Hematopoietic multipotent progenitor cell treated with erythropoietin and hydrocortisone succinate and interleukin-3 and kit ligand, for 15 days (in vitro differentiated cells): ENCODE measurements at regions not wholly inside any gene's neighbourhood (a gene's known extent, or its start where the extent isn't known, plus 50 kb on each side); places are given as distances from the start of the nearest gene placed in this dataset.
"Not testable (repeated sequence)": the region's sequence is repeated elsewhere in the genome, so short reads cannot be mapped to it uniquely, and the experiment has no call there.

Source experiments
- DNase-seq: peaks from one replicate; pipeline ENCODE4 v3.0.0-alpha.2; 2015; ENCODE audit warnings: low spot score

DNA sequence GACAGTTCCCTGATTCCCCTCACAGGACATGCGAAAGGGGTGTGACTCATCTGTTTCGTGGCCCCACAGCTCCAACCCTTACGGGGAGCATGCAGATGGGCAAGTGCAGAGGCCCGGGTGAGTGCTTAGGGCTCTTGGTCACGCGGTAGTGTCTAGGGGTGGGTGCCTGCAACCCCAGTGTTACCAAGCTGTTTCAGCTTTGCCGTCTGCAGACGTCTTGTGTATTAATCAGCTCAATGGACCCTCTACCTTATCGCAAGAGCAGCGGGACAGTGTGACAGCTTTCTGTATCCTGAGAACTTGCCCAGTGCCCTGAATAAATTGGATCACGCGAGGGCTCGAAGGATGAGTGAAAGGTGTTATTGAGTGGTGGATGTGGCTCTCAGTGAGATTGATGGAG is 816.4 kb upstream of the ANO3 start:
- no peak for DNase-seq

DNA sequence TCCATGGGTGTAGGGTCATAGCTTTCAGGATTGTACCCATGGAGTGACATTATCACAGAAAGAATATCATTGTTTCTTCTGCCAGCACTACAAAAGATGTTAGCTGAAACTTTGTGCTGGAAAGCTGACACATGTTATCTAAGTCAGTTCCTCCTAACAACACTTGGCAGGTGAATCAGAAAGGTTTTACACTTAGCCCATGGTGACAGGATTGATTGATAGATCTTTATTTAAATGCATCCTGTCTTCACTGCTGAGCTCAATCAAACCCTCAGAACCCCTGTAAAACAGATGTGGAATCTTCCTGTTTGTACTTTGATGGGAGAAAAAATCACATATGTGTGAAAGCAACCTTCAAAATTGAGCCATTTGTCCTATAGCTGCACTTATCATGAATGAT is 811.5 kb upstream of the ANO3 start:
- no peak for DNase-seq

- DNase-seq, result no peak
Observed at GRCh38 chr11:25527841-25528240, 804.1 kb upstream of the ANO3 start.

DNA sequence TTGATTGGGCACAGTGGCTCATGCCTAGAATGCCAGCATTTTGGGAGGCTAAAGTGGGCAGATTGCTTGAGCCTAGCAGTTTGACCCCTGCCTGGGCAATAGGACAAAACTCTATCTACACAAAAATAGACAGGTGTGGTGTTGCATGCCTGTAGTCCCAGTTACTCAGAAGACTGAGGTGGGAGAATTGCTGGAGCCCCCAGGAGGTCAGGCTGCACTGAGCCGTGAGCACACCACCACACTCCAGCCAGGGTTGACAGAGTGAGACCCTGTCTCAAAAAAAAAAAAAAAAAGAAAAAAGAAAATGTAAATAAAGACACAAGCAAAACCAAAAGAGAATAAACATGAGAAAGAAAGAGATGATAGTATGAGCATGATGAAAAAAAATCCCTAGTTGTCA is 802.4 kb upstream of the ANO3 start:
- DNase-seq, result no peak

DNA sequence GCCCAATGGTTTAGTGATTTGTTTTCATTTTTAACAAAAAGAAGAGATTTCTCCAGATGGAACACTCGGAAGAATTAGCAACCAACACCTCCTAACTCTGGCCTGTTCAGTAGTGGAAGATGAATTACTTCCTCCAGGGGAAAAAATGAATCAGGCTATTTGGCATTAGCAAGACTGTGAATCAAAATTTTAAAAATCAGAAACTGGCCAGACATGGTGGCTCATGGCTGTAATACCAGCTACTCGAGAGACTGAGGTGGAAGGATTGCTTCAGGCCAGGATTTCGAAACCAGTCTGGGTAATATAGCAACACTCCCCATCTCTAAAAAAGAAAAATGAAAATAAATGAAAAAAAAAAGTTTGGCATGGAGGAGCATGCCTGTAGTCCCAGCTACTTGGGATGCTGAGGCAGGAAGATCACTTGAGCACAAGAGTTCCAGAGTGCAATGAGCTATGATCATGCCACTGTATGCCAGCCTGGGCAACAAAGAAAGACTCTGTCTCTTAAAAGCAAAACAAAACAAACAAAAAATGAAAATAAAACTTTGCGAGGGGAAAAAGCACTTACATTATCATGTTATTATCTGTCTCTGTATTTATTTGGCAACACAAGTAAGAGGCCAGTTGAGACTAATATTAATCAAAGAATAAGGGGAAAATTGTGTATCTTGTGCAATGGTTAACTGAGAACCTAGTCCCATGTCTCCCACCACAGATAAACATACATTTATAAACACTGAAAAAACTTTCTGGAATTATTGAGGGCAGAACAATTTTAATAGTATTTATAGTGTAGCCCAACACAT is 796.3 kb upstream of the ANO3 start:
- no peak for DNase-seq

DNA sequence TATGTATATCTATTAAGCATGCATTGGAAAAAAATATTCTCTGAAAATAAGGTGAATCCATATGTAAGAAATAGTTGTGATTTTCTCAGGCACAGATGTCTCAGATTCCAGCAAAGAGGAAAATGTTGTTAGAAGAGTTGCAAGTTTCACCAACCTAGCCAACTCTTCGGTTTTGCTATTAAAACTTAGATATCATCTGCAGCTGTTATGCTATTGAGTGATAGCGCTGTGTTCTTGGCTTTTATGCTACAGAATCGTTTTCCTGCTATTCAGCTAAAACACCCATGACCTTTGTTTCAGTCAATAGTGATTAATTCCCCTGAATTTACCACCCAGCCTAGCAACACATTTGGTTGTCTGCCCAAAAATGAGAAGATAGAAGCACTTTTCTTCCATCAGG is 795.6 kb upstream of the ANO3 start:
- DNase-seq, result no peak

DNA sequence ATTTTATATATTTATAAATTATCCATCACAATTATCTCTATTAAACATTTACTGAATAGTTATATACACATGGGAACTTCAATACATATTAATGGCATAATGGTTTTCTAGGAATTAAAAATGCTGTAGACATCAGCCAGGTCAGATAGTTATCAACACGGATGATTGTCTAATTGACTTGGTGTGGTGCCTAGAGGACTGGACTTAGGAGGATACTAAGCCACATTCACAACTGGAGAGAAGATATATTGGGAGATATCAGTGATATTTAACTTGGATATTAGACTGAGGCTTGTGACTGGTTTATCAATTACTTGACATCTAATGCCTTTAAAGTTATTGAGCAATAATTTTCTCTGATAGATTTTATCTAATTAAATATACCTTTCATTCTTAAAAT is 794.5 kb upstream of the ANO3 start:
- DNase-seq, result no peak

- DNase-seq, result no peak
Observed at GRCh38 chr11:25547292-25547691, 784.6 kb upstream of the ANO3 start.

DNA sequence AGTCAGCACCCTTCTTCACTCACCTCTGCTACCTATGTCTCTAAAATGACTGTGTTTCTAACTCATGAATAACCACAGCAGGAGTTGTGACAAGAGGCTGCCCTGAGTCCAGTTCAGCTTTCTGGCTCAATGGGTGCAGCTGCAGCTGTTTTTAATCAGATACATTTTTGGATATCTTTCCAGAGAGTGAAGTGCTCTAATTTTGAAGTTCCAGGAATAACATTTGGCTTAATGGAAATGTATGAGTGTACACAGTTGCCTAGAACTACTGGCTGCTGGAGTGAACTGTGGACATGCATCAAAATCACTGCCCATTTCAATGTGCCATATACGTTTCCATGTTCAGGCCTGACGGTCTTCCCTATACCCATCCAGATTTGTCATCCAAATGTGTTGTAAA is 769.5 kb upstream of the ANO3 start:
- no peak for DNase-seq

DNA sequence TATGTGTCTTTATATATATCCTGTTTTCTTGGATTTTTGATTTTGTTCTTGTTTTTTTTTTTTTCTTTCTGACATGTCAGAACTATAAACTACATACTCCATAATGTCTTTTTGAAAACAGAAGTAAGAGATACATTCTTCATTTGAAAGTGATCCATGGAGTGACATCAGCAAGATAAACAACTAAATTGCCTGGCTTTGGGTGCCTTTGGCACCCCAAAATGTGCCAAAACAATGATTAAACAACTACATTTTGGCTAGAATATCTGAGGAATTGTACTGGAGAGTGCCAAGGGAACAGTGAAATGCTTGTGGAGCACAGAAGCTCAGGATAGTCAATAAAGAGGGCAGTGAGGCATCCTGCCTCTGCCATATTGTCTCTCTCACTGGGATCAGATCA is 766.1 kb upstream of the ANO3 start:
- DNase-seq, result no peak

GRCh38 chr11:25566298-25567200 is 765.4 kb upstream of the ANO3 start:
- no peak for DNase-seq

GRCh38 chr11:25576320-25576719 is 755.6 kb upstream of the ANO3 start:
- DNase-seq, result no peak

DNA sequence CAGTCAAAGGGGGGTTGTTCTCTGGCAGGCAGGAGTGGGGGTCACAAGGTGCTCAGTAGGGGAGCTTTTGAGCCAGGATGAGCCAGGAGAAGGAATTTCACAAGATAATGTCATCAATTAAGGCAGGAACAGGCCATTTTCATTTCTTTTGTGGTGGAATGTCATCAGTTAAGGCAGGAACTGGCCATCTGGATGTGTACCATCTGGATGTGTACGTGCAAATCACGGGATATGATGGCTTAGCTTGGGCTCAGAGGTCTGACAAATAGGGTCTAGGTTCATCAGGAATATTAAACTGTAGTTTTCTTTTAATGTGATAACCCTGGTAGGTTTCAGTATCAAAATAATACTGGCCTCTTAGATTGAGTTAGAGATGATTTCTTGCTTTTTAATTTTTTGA is 752.4 kb upstream of the ANO3 start:
- DNase-seq, result not testable (repeated sequence)

- no peak for DNase-seq
Observed at GRCh38 chr11:25583596-25583995, 748.3 kb upstream of the ANO3 start.

DNA sequence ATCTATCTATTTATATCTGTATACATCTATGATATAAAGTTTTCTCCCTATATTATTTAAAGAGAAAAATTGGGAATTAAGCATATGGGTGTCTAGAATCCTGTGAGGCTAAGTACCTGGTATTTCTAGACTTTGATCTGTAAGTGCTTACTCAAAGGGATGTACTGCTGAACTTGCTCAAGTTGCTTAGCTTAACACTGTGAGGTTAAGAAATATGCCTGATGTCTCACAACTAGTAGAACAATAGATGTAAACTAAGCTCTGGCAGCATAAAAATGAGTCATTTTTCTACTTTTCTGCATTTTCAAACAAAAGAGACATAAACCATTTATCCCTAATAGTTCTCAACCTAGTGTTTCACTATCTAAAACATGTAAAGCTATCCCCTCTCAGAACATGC is 744.4 kb upstream of the ANO3 start:
- no peak for DNase-seq

GRCh38 chr11:25593221-25593620 is 738.7 kb upstream of the ANO3 start:
- no peak for DNase-seq

DNA sequence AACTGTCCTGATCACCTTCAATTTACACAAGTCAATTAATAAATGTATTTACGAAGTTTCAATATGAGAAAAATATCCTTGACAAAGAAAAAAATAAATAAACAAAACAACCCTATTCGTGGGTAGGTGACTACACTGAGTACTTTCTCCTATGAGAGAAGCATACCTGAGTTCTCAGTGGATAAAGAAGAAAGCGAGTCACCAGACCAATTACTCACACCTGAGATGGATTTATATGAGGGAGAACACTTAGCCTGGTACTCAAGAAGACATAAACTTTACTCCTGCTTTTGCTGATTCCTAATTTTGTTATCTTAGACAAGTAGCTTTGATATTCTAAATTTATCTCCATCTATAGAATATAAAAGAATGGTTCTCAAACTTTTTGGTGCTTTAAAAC is 735.2 kb upstream of the ANO3 start:
- DNase-seq, result no peak

GRCh38 chr11:25597696-25598095 is 734.2 kb upstream of the ANO3 start:
- DNase-seq, result no peak

DNA sequence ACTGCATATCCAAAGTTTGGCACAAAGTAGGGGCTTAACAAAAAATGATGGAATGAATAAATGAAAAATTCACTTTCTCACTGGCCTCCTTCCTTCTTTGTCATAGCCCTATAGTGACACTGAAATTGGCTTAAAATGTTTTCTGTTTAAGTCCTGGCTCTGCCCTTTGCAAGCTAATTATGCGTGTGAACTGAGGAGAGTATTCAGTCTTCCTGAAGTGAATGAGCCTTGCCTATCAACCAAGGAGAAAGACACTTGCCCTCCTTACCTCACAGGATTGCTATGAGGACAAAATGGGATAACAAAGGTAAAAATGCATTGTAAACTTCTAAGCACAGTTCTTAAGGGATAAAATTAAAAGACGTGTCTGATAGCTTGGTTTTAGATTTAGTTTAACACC is 729.8 kb upstream of the ANO3 start:
- DNase-seq, result no peak

DNA sequence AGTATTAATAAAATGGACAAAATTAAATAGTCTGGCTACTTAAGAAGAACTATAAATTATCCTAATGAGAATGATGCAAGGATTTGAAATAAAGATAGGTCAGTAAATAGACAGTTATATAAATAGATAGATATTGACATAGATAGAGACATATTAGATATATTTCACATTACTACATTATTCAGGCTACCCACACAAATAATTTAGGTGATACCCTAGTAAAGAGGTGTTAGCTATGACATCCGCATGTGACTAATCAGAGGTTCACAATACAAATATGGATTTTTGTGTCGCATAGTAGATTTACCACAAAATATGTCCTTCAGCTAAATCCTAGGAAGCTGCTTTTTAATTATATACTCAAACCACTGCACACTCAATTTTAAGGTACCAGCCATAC is 729.0 kb upstream of the ANO3 start:
- DNase-seq, result no peak

GRCh38 chr11:25612806-25613205 is 719.1 kb upstream of the ANO3 start:
- no peak for DNase-seq

- DNase-seq, result no peak
Observed at GRCh38 chr11:25613451-25613850, 718.5 kb upstream of the ANO3 start.

- DNase-seq, result no peak
Observed at GRCh38 chr11:25613865-25614264, 718.1 kb upstream of the ANO3 start.
